GM12878 (cell line): ENCODE measurements at regions not wholly inside any gene's neighbourhood (a gene's known extent, or its start where the extent isn't known, plus 50 kb on each side); places are given as distances from the start of the nearest gene placed in this dataset.

Source experiments
- CHD2 ChIP-seq: IDR thresholded peaks from 2 replicates; pipeline ENCODE4 v1.6.1; 2011; ENCODE audit warnings: low read depth, low read length, improper control_type of control experiment, borderline replicate concordance
- JUNB ChIP-seq: IDR thresholded peaks from 2 replicates; pipeline ENCODE4 v1.6.1; 2016; ENCODE audit warnings: antibody characterized with exemption, mild to moderate bottlenecking
- POLR2A ChIP-seq: IDR thresholded peaks from 2 replicates; pipeline ENCODE4 v1.6.1; 2011; ENCODE audit warnings: low read depth, mild to moderate bottlenecking, low read length
- RAD21 ChIP-seq: IDR thresholded peaks from 2 replicates; pipeline ENCODE4 v1.6.1; 2011; ENCODE audit warnings: mild to moderate bottlenecking, low read depth, low read length, moderate library complexity; ENCODE audit not compliant: insufficient read depth

- TF ChIP-seq JUNB: no peak
- TF ChIP-seq RAD21: no peak
- no peak for TF ChIP-seq POLR2A
- TF ChIP-seq CHD2: no peak
Observed at GRCh38 chr4:36614011-36614410, 332.6 kb downstream of the DTHD1 start.
